ENCODE measurements at regions not wholly inside any gene's neighbourhood (a gene's known extent, or its start where the extent isn't known, plus 50 kb on each side); places are given as distances from the start of the nearest gene placed in this dataset.

GRCh38 chr1:55634516-55634915 is 419.4 kb upstream of the USP24 start:
- TF ChIP-seq RAD21 (IDR thresholded peaks at IDR 0.05; ENCODE audit: low read depth) (no peak), EP300 (IDR thresholded peaks at IDR 0.05; ENCODE audit: borderline replicate concordance) (no peak), ZBTB7A (IDR thresholded peaks at IDR 0.05; ENCODE audit: low read depth) (no peak), MAX (IDR thresholded peaks at IDR 0.05) (no peak), TEAD4 (IDR thresholded peaks at IDR 0.05) (no peak), REST (IDR thresholded peaks at IDR 0.05; ENCODE audit: low read depth) (no peak), TAF1 (IDR thresholded peaks at IDR 0.05; ENCODE audit: low read depth) (no peak), CREB1 (IDR thresholded peaks at IDR 0.05; ENCODE audit: low read depth) (no peak), EGR1 (IDR thresholded peaks at IDR 0.05) (no peak), CEBPB (IDR thresholded peaks at IDR 0.05) (no peak), TCF12 (IDR thresholded peaks at IDR 0.05; ENCODE audit: low read depth) (no peak), NFIC (IDR thresholded peaks at IDR 0.05) (no peak), YY1 (IDR thresholded peaks at IDR 0.05; ENCODE audit: low read depth) (no peak)
- TF ChIP-seq, protein P1, sequence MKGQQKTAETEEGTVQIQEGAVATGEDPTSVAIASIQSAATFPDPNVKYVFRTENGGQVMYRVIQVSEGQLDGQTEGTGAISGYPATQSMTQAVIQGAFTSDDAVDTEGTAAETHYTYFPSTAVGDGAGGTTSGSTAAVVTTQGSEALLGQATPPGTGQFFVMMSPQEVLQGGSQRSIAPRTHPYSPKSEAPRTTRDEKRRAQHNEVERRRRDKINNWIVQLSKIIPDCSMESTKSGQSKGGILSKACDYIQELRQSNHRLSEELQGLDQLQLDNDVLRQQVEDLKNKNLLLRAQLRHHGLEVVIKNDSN (IDR thresholded peaks at IDR 0.05): no peak

- TF ChIP-seq TAF1 (IDR thresholded peaks at IDR 0.05; ENCODE audit: low read depth) (no peak), MAX (IDR thresholded peaks at IDR 0.05) (no peak), YY1 (IDR thresholded peaks at IDR 0.05; ENCODE audit: low read depth) (no peak), TCF12 (IDR thresholded peaks at IDR 0.05; ENCODE audit: low read depth) (no peak), FOXM1 (IDR thresholded peaks at IDR 0.05; ENCODE audit: borderline replicate concordance, low read depth) (no peak), NFIC (IDR thresholded peaks at IDR 0.05) (no peak), EGR1 (IDR thresholded peaks at IDR 0.05) (no peak)
Measured at GRCh38 chr1:55632906-55633305, 417.7 kb upstream of the USP24 start.

GRCh38 chr1:55632058-55632457 is 416.9 kb upstream of the USP24 start:
- no peak for TF ChIP-seq CEBPB (IDR thresholded peaks at IDR 0.05)
- no peak for TF ChIP-seq REST (IDR thresholded peaks at IDR 0.05; ENCODE audit: low read depth)
- no peak for TF ChIP-seq EGR1 (IDR thresholded peaks at IDR 0.05)
- no peak for TF ChIP-seq CREB1 (IDR thresholded peaks at IDR 0.05; ENCODE audit: low read depth)
- TF ChIP-seq RAD21 (IDR thresholded peaks at IDR 0.05; ENCODE audit: low read depth): no peak
- TF ChIP-seq, protein P1 (IDR thresholded peaks at IDR 0.05): no peak
- TF ChIP-seq EP300 (IDR thresholded peaks at IDR 0.05; ENCODE audit: borderline replicate concordance): no peak
- no peak for TF ChIP-seq NFIC (IDR thresholded peaks at IDR 0.05)
- no peak for TF ChIP-seq MAX (IDR thresholded peaks at IDR 0.05)
- no peak for TF ChIP-seq FOXM1 (IDR thresholded peaks at IDR 0.05; ENCODE audit: borderline replicate concordance, low read depth)
- TF ChIP-seq TCF12 (IDR thresholded peaks at IDR 0.05; ENCODE audit: low read depth): no peak
- TF ChIP-seq TEAD4 (IDR thresholded peaks at IDR 0.05): no peak
- no peak for TF ChIP-seq TAF1 (IDR thresholded peaks at IDR 0.05; ENCODE audit: low read depth)
- TF ChIP-seq YY1 (IDR thresholded peaks at IDR 0.05; ENCODE audit: low read depth): no peak
- TF ChIP-seq ZBTB7A (IDR thresholded peaks at IDR 0.05; ENCODE audit: low read depth): no peak

DNA sequence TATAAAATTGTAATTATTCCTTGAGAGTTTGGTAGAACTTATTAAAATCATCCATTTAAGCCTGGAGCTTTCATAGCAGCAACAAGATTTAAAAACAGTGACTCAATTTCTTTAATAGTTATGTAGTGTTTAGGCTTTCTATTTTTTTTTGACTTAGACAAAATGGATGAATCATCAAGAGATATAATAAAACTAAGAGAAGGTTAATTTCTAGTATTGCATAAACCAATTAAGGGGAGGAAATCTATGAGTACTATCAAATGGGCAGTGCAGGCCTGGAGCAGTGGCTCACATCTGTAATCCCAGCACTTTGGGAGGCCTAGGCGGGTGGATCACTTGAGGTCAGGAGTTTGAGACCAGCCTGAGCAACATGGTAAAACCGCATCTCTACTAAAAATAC is 416.3 kb upstream of the USP24 start:
- TF ChIP-seq NFIC (IDR thresholded peaks at IDR 0.05) (no peak), YY1 (IDR thresholded peaks at IDR 0.05; ENCODE audit: low read depth) (no peak)

GRCh38 chr1:55626326-55626725 is 411.2 kb upstream of the USP24 start:
- 0 out of 2 replicates have a peak, but pooled peaks have one; percentile 16 for TF ChIP-seq CEBPB (IDR thresholded peaks at IDR 0.05)
- no peak for TF ChIP-seq TEAD4 (IDR thresholded peaks at IDR 0.05)

DNA sequence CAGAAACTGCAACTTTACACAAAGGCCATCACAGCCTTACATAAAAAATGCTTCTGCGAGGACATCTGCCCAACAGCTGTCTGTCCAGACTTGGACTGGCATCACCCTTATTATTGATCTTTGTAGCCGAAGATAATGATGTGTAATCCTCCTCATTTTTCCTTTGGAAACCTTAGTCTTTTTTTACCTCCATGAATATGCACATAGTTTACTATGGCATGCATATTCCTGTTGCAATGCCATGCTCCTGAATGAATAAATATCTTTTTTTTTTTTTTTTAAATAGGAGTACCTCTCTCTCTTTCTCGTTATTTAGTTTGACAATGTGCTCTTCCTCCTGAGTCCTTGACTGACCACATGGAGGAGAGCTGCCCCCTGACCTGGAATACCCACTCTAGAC is 409.6 kb upstream of the USP24 start:
- no peak for TF ChIP-seq TAF1 (IDR thresholded peaks at IDR 0.05; ENCODE audit: low read depth)
- no peak for TF ChIP-seq ZBTB7A (IDR thresholded peaks at IDR 0.05; ENCODE audit: low read depth)
- TF ChIP-seq REST (IDR thresholded peaks at IDR 0.05; ENCODE audit: low read depth): no peak
- TF ChIP-seq NFIC (IDR thresholded peaks at IDR 0.05): no peak
- TF ChIP-seq YY1 (IDR thresholded peaks at IDR 0.05; ENCODE audit: low read depth): no peak
- no peak for TF ChIP-seq CREB1 (IDR thresholded peaks at IDR 0.05; ENCODE audit: low read depth)
- TF ChIP-seq, protein P1 (IDR thresholded peaks at IDR 0.05): no peak
- TF ChIP-seq TCF12 (IDR thresholded peaks at IDR 0.05; ENCODE audit: low read depth): no peak
- no peak for TF ChIP-seq FOXM1 (IDR thresholded peaks at IDR 0.05; ENCODE audit: borderline replicate concordance, low read depth)
- no peak for TF ChIP-seq RAD21 (IDR thresholded peaks at IDR 0.05; ENCODE audit: low read depth)
- TF ChIP-seq CEBPB (IDR thresholded peaks at IDR 0.05): no peak
